ENCODE measurements at regions not wholly inside any gene's neighbourhood (a gene's known extent, or its start where the extent isn't known, plus 50 kb on each side); places are given as distances from the start of the nearest gene placed in this dataset.

DNA sequence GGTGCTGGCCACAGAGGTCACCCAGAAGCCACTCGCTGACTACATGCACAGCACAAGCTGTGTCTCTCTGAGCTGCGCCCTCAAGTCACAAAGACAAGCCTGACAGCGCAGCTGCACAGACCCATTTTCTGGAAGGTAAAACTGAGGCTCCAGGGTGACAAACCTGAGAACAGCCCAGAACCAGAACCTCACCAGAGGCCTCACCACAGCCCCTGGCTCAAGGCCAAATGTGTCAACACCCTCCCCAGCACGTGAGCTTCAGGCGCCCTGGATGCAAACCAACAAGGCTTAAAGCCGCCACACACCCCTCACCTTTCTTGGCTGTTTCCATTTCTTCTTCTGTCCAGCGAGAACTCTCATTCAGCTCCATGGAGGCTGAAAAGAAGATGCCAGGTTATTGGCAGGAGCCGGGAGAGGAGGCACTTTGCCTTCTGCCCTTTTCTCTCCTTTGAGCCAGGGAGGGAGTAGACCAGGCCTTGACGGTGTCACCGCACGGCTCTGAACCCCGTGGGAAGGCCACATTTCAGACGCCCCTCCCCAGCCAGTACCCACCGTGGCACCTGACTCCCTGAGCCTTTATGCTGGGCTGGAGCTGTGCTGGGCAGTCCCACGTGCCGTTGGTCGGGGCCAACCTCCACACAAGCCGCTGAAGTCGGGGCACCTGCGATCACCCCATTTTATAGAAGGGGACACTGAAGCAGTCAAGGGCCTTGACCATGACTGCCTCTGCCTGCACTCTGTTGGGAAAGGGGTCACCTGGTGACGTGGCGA lies 103.1 kb downstream of the RFLNA start:
- no TSS peak for BruUV-seq (replicated peaks)
- DNase-seq (ENCODE audit: low read depth, low spot score) (no peak), ATAC-seq (no peak)
- POLR2A ChIA-PET = no interaction called here
- RAD21 ChIA-PET (ENCODE audit: low non-redundant PET in 1 of 2, low total read pairs in 2 of 2, uncharacterized antibody in 2 of 2, unreplicated experiment in 2 of 2) = no interaction called here
- no peak overlapping the region for H3K9ac ChIP-seq (ENCODE audit: low read length)
- H3K79me2 ChIP-seq (ENCODE audit: insufficient read depth, low read length) = no peaks in the 10 kb centered on the region
- H3K4me2 ChIP-seq (ENCODE audit: low read length) = no peak overlapping the region
- CTCF ChIA-PET = interaction anchor here (1.5 kb wide), 1 partner anchor 11 kb away, joined by 6 read pairs; no protein-coding TSS in a partner anchor
- H3K36me3 ChIP-seq (ENCODE audit: control insufficient read depth in 1 of 2, insufficient read depth in 2 of 2, low read length in 2 of 2) = peaks cover 5 to 11% of the 10 kb centered on the region in 2 experiments; a peak in 3 of 4 replicates
- no peak for TF ChIP-seq JUND (IDR thresholded peaks at IDR 0.05)
- TF ChIP-seq ZBTB33 (IDR thresholded peaks at IDR 0.05; ENCODE audit: extremely low read depth, insufficient replicate concordance, low read length) = no peak
- no peak for TF ChIP-seq SIN3A (IDR thresholded peaks at IDR 0.05; ENCODE audit: low read depth)
- TF ChIP-seq ZFX (IDR thresholded peaks at IDR 0.05) = no peak
- no peak for TF ChIP-seq ELF1 (IDR thresholded peaks at IDR 0.05; ENCODE audit: borderline replicate concordance, low read depth)
- no peak for TF ChIP-seq FOSL1 (IDR thresholded peaks at IDR 0.05; ENCODE audit: low read depth)
- TF ChIP-seq ATF3 (IDR thresholded peaks at IDR 0.05) = no peak
- no peak for TF ChIP-seq TCF7L2 (IDR thresholded peaks at IDR 0.05; ENCODE audit: borderline replicate concordance, extremely low read depth, insufficient read depth, insufficient read length)
- no peak for TF ChIP-seq SRF (IDR thresholded peaks at IDR 0.05; ENCODE audit: low read depth)
- TF ChIP-seq RAD21 (IDR thresholded peaks at IDR 0.05; ENCODE audit: low read depth) = no peak
- no peak for TF ChIP-seq YY1 (IDR thresholded peaks at IDR 0.05; ENCODE audit: extremely low read depth, insufficient replicate concordance, low read depth, low read length)
- TF ChIP-seq, protein P1, sequence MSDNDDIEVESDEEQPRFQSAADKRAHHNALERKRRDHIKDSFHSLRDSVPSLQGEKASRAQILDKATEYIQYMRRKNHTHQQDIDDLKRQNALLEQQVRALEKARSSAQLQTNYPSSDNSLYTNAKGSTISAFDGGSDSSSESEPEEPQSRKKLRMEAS (IDR thresholded peaks at IDR 0.05) = no peak
- no peak for TF ChIP-seq CEBPB (IDR thresholded peaks at IDR 0.05; ENCODE audit: low read depth)
- TF ChIP-seq POLR2A (IDR thresholded peaks at IDR 0.05; ENCODE audit: borderline replicate concordance, extremely low read depth, insufficient read depth, insufficient read length) = no peak
- TF ChIP-seq CTCF (IDR thresholded peaks at IDR 0.05 in 2 of 3, conservative IDR thresholded peaks at IDR 0.05 in 1 of 3; ENCODE audit: borderline replicate concordance in 1 of 3, insufficient read depth in 1 of 3, low read depth in 2 of 3, low read length in 2 of 3) = no peak
- TF ChIP-seq POLR2AphosphoS5 (IDR thresholded peaks at IDR 0.05; ENCODE audit: low read depth, low read length) = no peak
- H3K9me2 ChIP-seq (ENCODE audit: insufficient read depth) = no peaks in the 10 kb centered on the region
- peaks cover 17 to 53% of the 10 kb centered on the region in 2 experiments for H3K4me1 ChIP-seq (ENCODE audit: control insufficient read depth in 1 of 2, insufficient read depth in 2 of 2, low read length in 2 of 2)
- intact Hi-C loops (cut with micrococcal nuclease) = loop anchor here (10.0 kb wide), 1 partner anchor 167 kb away; the partner anchor contains the start of gene NCOR2
- H3K27me3 ChIP-seq (ENCODE audit: insufficient read depth, low read length) = no peaks in the 10 kb centered on the region
- no peak overlapping the region for H3K4me3 ChIP-seq (replicated peaks in 1 of 2; ENCODE audit: low read depth in 1 of 2, low read length in 2 of 2)
- H3K9me3 ChIP-seq (ENCODE audit: control insufficient read depth in 1 of 2, insufficient read depth in 1 of 2, low read depth in 1 of 2, low read length in 2 of 2) = no peaks in the 10 kb centered on the region
- H2AFZ ChIP-seq (ENCODE audit: low read depth, low read length, poor library complexity, severe bottlenecking) = no peak overlapping the region
- H3K27ac ChIP-seq (ENCODE audit: low read depth, low read length) = no peak overlapping the region
- H4K20me1 ChIP-seq (ENCODE audit: insufficient read depth) = no peaks in the 10 kb centered on the region
